SK-N-MC (cell line): ENCODE measurements at regions not wholly inside any gene's neighbourhood (a gene's known extent, or its start where the extent isn't known, plus 50 kb on each side); places are given as distances from the start of the nearest gene placed in this dataset.

ENCODE experiments used
- EZH2 ChIP-seq: fragments of 200-600 bp; sonication (generic); IDR thresholded peaks from one replicate; pipeline ENCODE4 v1.6.1; 2017; ENCODE audit warnings: antibody characterized with exemption
- FOXP2 ChIP-seq: optimal IDR thresholded peaks from 2 replicates; pipeline ENCODE3; 2011; ENCODE audit warnings: mild to moderate bottlenecking, moderate library complexity; ENCODE audit not compliant: insufficient read depth; ENCODE audit errors: extremely low read length, control extremely low read depth
- POLR2AphosphoS5 ChIP-seq: IDR thresholded peaks from 2 replicates; pipeline ENCODE4 v1.6.1; 2012; ENCODE audit warnings: mild to moderate bottlenecking, low read depth, low read length, borderline replicate concordance

- TF ChIP-seq FOXP2 = no peak
- TF ChIP-seq EZH2 = no peak
- TF ChIP-seq POLR2AphosphoS5 = no peak
These were observed 104.8 kb upstream of the POU3F1 start for GRCh38 chr1:38151399-38151798.
